ENCODE measurements at regions not wholly inside any gene's neighbourhood (a gene's known extent, or its start where the extent isn't known, plus 50 kb on each side); places are given as distances from the start of the nearest gene placed in this dataset.

GRCh38 chr2:109045505-109045904, 56.5 kb upstream of the EDAR start:
- DNase-seq (ENCODE audit: low spot score): no peak
- peak overlapping the region; percentile 29 for H2AFZ ChIP-seq (ENCODE audit: low read length)
- 19% methylated on average over 9 of the region's 9 CpGs for WGBS (ENCODE audit: low lambda C conversion rate)
- ChIA-PET CTCF (ENCODE audit: low intra/inter-chr PET ratio, low total read pairs) (no interaction called here), POLR2A (no interaction called here)
- intact Hi-C loops (cut with micrococcal nuclease; ENCODE audit: unreplicated experiment) (no loop called here), in situ Hi-C loops (cut with HindIII; ENCODE audit: extremely low pct_ligation_motif_present, low pct_unique_long_range_greater_than_20kb) (no loop called here)
- no peak for FAIRE-seq
- no peaks in the 10 kb centered on the region for H4K20me1 ChIP-seq (ENCODE audit: insufficient read depth, low read length)
- H3K79me2 ChIP-seq (ENCODE audit: insufficient read depth, low read length): no peaks in the 10 kb centered on the region
- TF ChIP-seq ETS1 (CRISPR knock-in tag; IDR thresholded peaks at IDR 0.05): no peak
- no peak for TF ChIP-seq RBM22 (optimal IDR thresholded peaks at IDR 0.05; ENCODE audit: low read length)
- no peak for TF ChIP-seq ZXDC (CRISPR knock-in tag; IDR thresholded peaks at IDR 0.05)
- TF ChIP-seq ZNF501 (CRISPR knock-in tag; IDR thresholded peaks at IDR 0.05): no peak
- TF ChIP-seq ISL2 (CRISPR knock-in tag; IDR thresholded peaks at IDR 0.05): no peak
- no peak for TF ChIP-seq ZNF20 (CRISPR knock-in tag; IDR thresholded peaks at IDR 0.05)
- no peak for TF ChIP-seq ZNF749 (CRISPR knock-in tag; IDR thresholded peaks at IDR 0.05; ENCODE audit: borderline replicate concordance)
- TF ChIP-seq HMGA1 (CRISPR knock-in tag; conservative IDR thresholded peaks at IDR 0.05): no peak
- no peak for TF ChIP-seq ZBTB7A (CRISPR knock-in tag; IDR thresholded peaks at IDR 0.05)
- TF ChIP-seq ZNF549 (CRISPR knock-in tag; IDR thresholded peaks at IDR 0.05): no peak
- no peak for TF ChIP-seq SUZ12 (IDR thresholded peaks at IDR 0.05; ENCODE audit: low read depth, low read length)
- TF ChIP-seq ZNF746 (CRISPR knock-in tag; IDR thresholded peaks at IDR 0.05): no peak
- no peak for TF ChIP-seq LBX2 (CRISPR knock-in tag; IDR thresholded peaks at IDR 0.05; ENCODE audit: borderline replicate concordance)
- TF ChIP-seq AFF4 (CRISPR knock-in tag; IDR thresholded peaks at IDR 0.05): no peak
- no peak overlapping the region for H3K9ac ChIP-seq (ENCODE audit: insufficient read depth, low read depth, low read length)
- H3K27me3 ChIP-seq (ENCODE audit: control insufficient read depth in 1 of 2, insufficient read depth in 2 of 2, low read length in 2 of 2): no peaks in the 10 kb centered on the region
- H3K4me3 ChIP-seq (replicated peaks in 1 of 3; ENCODE audit: insufficient read depth in 1 of 3, low read depth in 2 of 3, low read length in 3 of 3): no peak overlapping the region
- no peaks in the 10 kb centered on the region for H3K9me3 ChIP-seq (ENCODE audit: low read length)
- BruUV-seq (replicated peaks): no TSS peak
- no peaks in the 10 kb centered on the region for H3K36me3 ChIP-seq (replicated peaks in 1 of 2; ENCODE audit: control insufficient read depth in 1 of 2, insufficient read depth in 2 of 2, low read length in 2 of 2)
- no peak overlapping the region for H3K4me2 ChIP-seq (ENCODE audit: low read depth, low read length)
- H3K27ac ChIP-seq (ENCODE audit: extremely low read length, insufficient read depth, low read length): no peak overlapping the region
- no peaks in the 10 kb centered on the region for H3K4me1 ChIP-seq (ENCODE audit: insufficient read depth, low read length)
- no peak for ATAC-seq
